HFFc6 (cell line): ENCODE measurements at regions not wholly inside any gene's neighbourhood (a gene's known extent, or its start where the extent isn't known, plus 50 kb on each side); places are given as distances from the start of the nearest gene placed in this dataset.

ENCODE experiments used
- DNase-seq: peaks from one replicate; pipeline ENCODE4 v3.0.0-alpha.2; 2018
- H3K27ac Mint-ChIP-seq: 2 replicates; pipeline ENCODE4 v1.8.0; 2020; ENCODE audit warnings: mild to moderate bottlenecking, mixed read lengths
- H3K27me3 Mint-ChIP-seq: 2 replicates; pipeline ENCODE4 v1.8.0; 2021; ENCODE audit warnings: mild to moderate bottlenecking, moderate library complexity, mixed read lengths; ENCODE audit not compliant: insufficient read depth
- H3K36me3 Mint-ChIP-seq: 2 replicates; pipeline ENCODE4 v1.8.0; 2021; ENCODE audit warnings: low read depth, mixed read lengths
- H3K4me1 Mint-ChIP-seq: 2 replicates; pipeline ENCODE4 v1.8.0; 2020; ENCODE audit warnings: low read depth, mixed read lengths
- H3K4me3 Mint-ChIP-seq: 2 replicates; pipeline ENCODE4 v1.8.0; 2020; ENCODE audit warnings: mild to moderate bottlenecking, moderate library complexity, mixed read lengths
- H3K9me3 Mint-ChIP-seq: 2 replicates; pipeline ENCODE4 v1.8.0; 2020; ENCODE audit warnings: mild to moderate bottlenecking, mixed read lengths
- CTCF ChIP-seq: fragments of 200-600 bp; sonication (generic); IDR thresholded peaks from 2 replicates; pipeline ENCODE4 v1.5.0; 2021; ENCODE audit warnings: antibody characterized with exemption, mild to moderate bottlenecking

GRCh38 chr4:58465031-58465430 lies 1354.8 kb upstream of the IGFBP7 start:
- DNase-seq: no peak
- peaks cover 3% of the 10 kb centered on the region for H3K27me3 Mint-ChIP-seq
- TF ChIP-seq CTCF: no peak
- H3K27ac Mint-ChIP-seq: no peak overlapping the region
- no peak overlapping the region for H3K4me3 Mint-ChIP-seq
- no peaks in the 10 kb centered on the region for H3K36me3 Mint-ChIP-seq
- peaks cover 40% of the 10 kb centered on the region for H3K9me3 Mint-ChIP-seq
- H3K4me1 Mint-ChIP-seq: no peaks in the 10 kb centered on the region

- Mint-ChIP-seq H3K4me3 (no peak overlapping the region), H3K36me3 (0 out of 2 replicates have a peak, but pooled peaks cover 4% of the 10 kb centered on the region), H3K4me1 (no peaks in the 10 kb centered on the region), H3K27me3 (0 out of 2 replicates have a peak, but pooled peaks cover 1% of the 10 kb centered on the region), H3K27ac (no peak overlapping the region), H3K9me3 (peaks cover 29% of the 10 kb centered on the region)
- no peak for TF ChIP-seq CTCF
- no peak for DNase-seq
Measured at GRCh38 chr4:58456727-58457384, 1346.7 kb upstream of the IGFBP7 start.

GRCh38 chr4:58453956-58454355 lies 1343.8 kb upstream of the IGFBP7 start:
- Mint-ChIP-seq H3K36me3 (0 out of 2 replicates have a peak, but pooled peaks cover 4% of the 10 kb centered on the region), H3K27ac (no peak overlapping the region), H3K27me3 (0 out of 2 replicates have a peak, but pooled peaks cover 1% of the 10 kb centered on the region), H3K4me1 (no peaks in the 10 kb centered on the region), H3K4me3 (no peak overlapping the region), H3K9me3 (peaks cover 20% of the 10 kb centered on the region)
- no peak for DNase-seq
- no peak for TF ChIP-seq CTCF

- no peak overlapping the region for H3K4me3 Mint-ChIP-seq
- no peaks in the 10 kb centered on the region for H3K4me1 Mint-ChIP-seq
- no peaks in the 10 kb centered on the region for H3K36me3 Mint-ChIP-seq
- no peaks in the 10 kb centered on the region for H3K27me3 Mint-ChIP-seq
- TF ChIP-seq CTCF: no peak
- peaks cover 17% of the 10 kb centered on the region for H3K9me3 Mint-ChIP-seq
- H3K27ac Mint-ChIP-seq: no peak overlapping the region
- no peak for DNase-seq
Measured at GRCh38 chr4:58451707-58452106, 1341.5 kb upstream of the IGFBP7 start.

GRCh38 chr4:58435871-58436270 lies 1325.7 kb upstream of the IGFBP7 start:
- H3K4me3 Mint-ChIP-seq: no peak overlapping the region

More at GRCh38 chr4:58435871-58436270, 1325.7 kb upstream of the IGFBP7 start:
- Mint-ChIP-seq H3K9me3 (peaks cover 22% of the 10 kb centered on the region), H3K27ac (no peak overlapping the region), H3K27me3 (no peaks in the 10 kb centered on the region; the same call in 1 of the 2 replicates), H3K36me3 (peaks cover 5% of the 10 kb centered on the region; the same call in 1 of the 2 replicates), H3K4me1 (no peaks in the 10 kb centered on the region)
- no peak for DNase-seq
- no peak for TF ChIP-seq CTCF
